ENCODE measurements at regions not wholly inside any gene's neighbourhood (a gene's known extent, or its start where the extent isn't known, plus 50 kb on each side); places are given as distances from the start of the nearest gene placed in this dataset.

- TF ChIP-seq CTCF (IDR thresholded peaks at IDR 0.05; ENCODE audit: borderline replicate concordance, extremely low read depth, low read length, poor library complexity, severe bottlenecking) (no peak), EZH2 (IDR thresholded peaks at IDR 0.05; ENCODE audit: borderline replicate concordance, low read depth, low read length, severe bottlenecking) (no peak)
These were observed 203.4 kb upstream of the POU3F3 start for GRCh38 chr2:104650405-104650996.
